ENCODE measurements at regions not wholly inside any gene's neighbourhood (a gene's known extent, or its start where the extent isn't known, plus 50 kb on each side); places are given as distances from the start of the nearest gene placed in this dataset.

- Mint-ChIP-seq H3K36me3 (ENCODE audit: insufficient read depth) (no peaks in the 10 kb centered on the region), H3K4me1 (ENCODE audit: low read depth) (peaks cover 6% of the 10 kb centered on the region), H3K4me3 (ENCODE audit: low read depth) (no peak overlapping the region), H3K27ac (no peak overlapping the region), H3K27me3 (peaks cover 78% of the 10 kb centered on the region), H3K9me3 (ENCODE audit: low read depth) (peaks cover 2% of the 10 kb centered on the region)
- no peak for TF ChIP-seq CTCF (IDR thresholded peaks at IDR 0.05; ENCODE audit: unreplicated experiment)
- no peak for DNase-seq (ENCODE audit: low spot score, unreplicated experiment)
Measured at GRCh38 chr10:113425541-113425951, 127.3 kb upstream of the HABP2 start.

- Mint-ChIP-seq H3K4me3 (ENCODE audit: low read depth) (no peak overlapping the region), H3K9me3 (ENCODE audit: low read depth) (peaks cover 4% of the 10 kb centered on the region), H3K4me1 (ENCODE audit: low read depth) (peaks cover 9% of the 10 kb centered on the region), H3K36me3 (ENCODE audit: insufficient read depth) (no peaks in the 10 kb centered on the region), H3K27me3 (peaks cover 72% of the 10 kb centered on the region), H3K27ac (no peak overlapping the region)
- no peak for TF ChIP-seq CTCF (IDR thresholded peaks at IDR 0.05; ENCODE audit: unreplicated experiment)
- no peak for DNase-seq (ENCODE audit: low spot score, unreplicated experiment)
Measured at GRCh38 chr10:113426181-113426877, 126.5 kb upstream of the HABP2 start.

- no peak overlapping the region for H3K4me3 Mint-ChIP-seq (ENCODE audit: low read depth)
- no peak for DNase-seq (ENCODE audit: low spot score, unreplicated experiment)
- H3K36me3 Mint-ChIP-seq (ENCODE audit: insufficient read depth) = no peaks in the 10 kb centered on the region
- peaks cover 15% of the 10 kb centered on the region for H3K4me1 Mint-ChIP-seq (ENCODE audit: low read depth)
- H3K9me3 Mint-ChIP-seq (ENCODE audit: low read depth) = peaks cover 4% of the 10 kb centered on the region
- H3K27me3 Mint-ChIP-seq = peaks cover 63% of the 10 kb centered on the region
- TF ChIP-seq CTCF (IDR thresholded peaks at IDR 0.05; ENCODE audit: unreplicated experiment) = no peak
- H3K27ac Mint-ChIP-seq = no peak overlapping the region
Measured at GRCh38 chr10:113427236-113427735, 125.6 kb upstream of the HABP2 start.

- H3K27ac Mint-ChIP-seq = no peak overlapping the region
- peaks cover 17% of the 10 kb centered on the region for H3K4me1 Mint-ChIP-seq (ENCODE audit: low read depth)
- no peak for TF ChIP-seq CTCF (IDR thresholded peaks at IDR 0.05; ENCODE audit: unreplicated experiment)
Measured at GRCh38 chr10:113427811-113428558, 124.9 kb upstream of the HABP2 start.

GRCh38 chr10:113430634-113431397, 122.0 kb upstream of the HABP2 start:
- DNase-seq (ENCODE audit: low spot score, unreplicated experiment) = no peak
- peak overlapping the region; percentile 87 for H3K27ac Mint-ChIP-seq
- peaks cover 10% of the 10 kb centered on the region for H3K9me3 Mint-ChIP-seq (ENCODE audit: low read depth)
- no peak overlapping the region for H3K4me3 Mint-ChIP-seq (ENCODE audit: low read depth)
- H3K27me3 Mint-ChIP-seq = peaks cover 32% of the 10 kb centered on the region
- peaks cover 2% of the 10 kb centered on the region for H3K36me3 Mint-ChIP-seq (ENCODE audit: insufficient read depth)
- H3K4me1 Mint-ChIP-seq (ENCODE audit: low read depth) = peaks cover 16% of the 10 kb centered on the region
- TF ChIP-seq CTCF (IDR thresholded peaks at IDR 0.05; ENCODE audit: unreplicated experiment) = no peak

More at GRCh38 chr10:113427811-113428558, 124.9 kb upstream of the HABP2 start:
- no peak for DNase-seq (ENCODE audit: low spot score, unreplicated experiment)
- Mint-ChIP-seq H3K4me3 (ENCODE audit: low read depth) (no peak overlapping the region), H3K9me3 (ENCODE audit: low read depth) (peaks cover 4% of the 10 kb centered on the region), H3K36me3 (ENCODE audit: insufficient read depth) (no peaks in the 10 kb centered on the region), H3K27me3 (peaks cover 56% of the 10 kb centered on the region)
